ENCODE measurements at regions not wholly inside any gene's neighbourhood (a gene's known extent, or its start where the extent isn't known, plus 50 kb on each side); places are given as distances from the start of the nearest gene placed in this dataset.

GRCh38 chr6:105897131-105897530, 189.0 kb upstream of the PRDM1 start:
- TF ChIP-seq CTCF (IDR thresholded peaks at IDR 0.05; ENCODE audit: borderline replicate concordance, control extremely low read depth, extremely low read depth, insufficient read depth, missing control alignments): no peak
- in situ Hi-C loops (cut with MboI; ENCODE audit: low sequenced_read_pairs, unreplicated experiment): no loop called here
- DNase-seq (ENCODE audit: low spot score): no peak

GRCh38 chr6:105896821-105897095, 189.4 kb upstream of the PRDM1 start:
- no peak for TF ChIP-seq CTCF (IDR thresholded peaks at IDR 0.05; ENCODE audit: borderline replicate concordance, control extremely low read depth, extremely low read depth, insufficient read depth, missing control alignments)
- DNase-seq (ENCODE audit: low spot score): no peak
- in situ Hi-C loops (cut with MboI; ENCODE audit: low sequenced_read_pairs, unreplicated experiment): no loop called here

GRCh38 chr6:105896052-105896820, 189.9 kb upstream of the PRDM1 start:
- TF ChIP-seq CTCF (IDR thresholded peaks at IDR 0.05; ENCODE audit: borderline replicate concordance, control extremely low read depth, extremely low read depth, insufficient read depth, missing control alignments): no peak
- no peak for DNase-seq (ENCODE audit: low spot score)
- in situ Hi-C loops (cut with MboI; ENCODE audit: low sequenced_read_pairs, unreplicated experiment): no loop called here

- in situ Hi-C loops (cut with MboI; ENCODE audit: low sequenced_read_pairs, unreplicated experiment): no loop called here
- no peak for TF ChIP-seq CTCF (IDR thresholded peaks at IDR 0.05; ENCODE audit: borderline replicate concordance, control extremely low read depth, extremely low read depth, insufficient read depth, missing control alignments)
Observed at GRCh38 chr6:105894556-105894955, 191.6 kb upstream of the PRDM1 start.

GRCh38 chr6:105893741-105894140, 192.4 kb upstream of the PRDM1 start:
- TF ChIP-seq CTCF (IDR thresholded peaks at IDR 0.05; ENCODE audit: borderline replicate concordance, control extremely low read depth, extremely low read depth, insufficient read depth, missing control alignments): no peak
- DNase-seq (ENCODE audit: low spot score): no peak
- in situ Hi-C loops (cut with MboI; ENCODE audit: low sequenced_read_pairs, unreplicated experiment): no loop called here

More at GRCh38 chr6:105894556-105894955, 191.6 kb upstream of the PRDM1 start:
- DNase-seq (ENCODE audit: low spot score): no peak

- in situ Hi-C loops (cut with MboI; ENCODE audit: low sequenced_read_pairs, unreplicated experiment): no loop called here
- peak; percentile 52 for DNase-seq (ENCODE audit: low spot score)
- no peak for TF ChIP-seq CTCF (IDR thresholded peaks at IDR 0.05; ENCODE audit: borderline replicate concordance, control extremely low read depth, extremely low read depth, insufficient read depth, missing control alignments)
Observed at GRCh38 chr6:105892577-105893262, 193.4 kb upstream of the PRDM1 start.
